Heart left ventricle (tissue), 13 donors: ENCODE measurements at regions not wholly inside any gene's neighbourhood (a gene's known extent, or its start where the extent isn't known, plus 50 kb on each side); places are given as distances from the start of the nearest gene placed in this dataset.

Experiments
- POLR2A ChIP-seq, 2 donors: fragments of 450-650 bp; IDR thresholded peaks; one replicate each; pipeline ENCODE4 v1.6.1; 2017; ENCODE audit warnings: antibody characterized with exemption in 2 of 2, mild to moderate bottlenecking in 2 of 2, moderate library complexity in 2 of 2
- TF ChIP-seq, protein P1 (sequence below), 12 donors: fragments of 200-600 bp; sonication (generic) in 4 of 12; IDR thresholded peaks; one replicate each; pipeline versions ENCODE4 v1.5.0 to v1.8.0; 2018 to 2022; ENCODE audit warnings: antibody characterized with exemption in 12 of 12, mild to moderate bottlenecking in 5 of 12
- donor health status: ischemic (EF 13 %, LVEDD 7.1; RV severe dilation, severe dysfunction).
- donor health status: DM: no; HTN: yes; CAD: no.
- donor health status: DM: no; HTN: no; CAD: no.
- donor health status: ischemic (EF 25% LVEDD 6.9; RV normal size, moderate dysfunction).
- donor health status: ischemic (EF 25% LVEDD 5.7; RV mildly dilated, moderate dysfunction).
- donor health status: ischemic (EF 35%, LVEDD 5.7; RV mildly dilated, moderate dysfunction).
- donor health status: nonischemic (EF 11% LVEDD 7.7; RV severe dilation, severe dysfunction).
- donor health status: DM: yes; HTN: yes; CAD: no.
- donor health status: PGD.
- donor health status: ischemic (EF 29% LVEDD 5.4; RV normal size, mild dysfunction).
- donor health status: nonischemic (EF 23%, LVEDD 6.1; RV moderate dilation, normal function).

DNA sequence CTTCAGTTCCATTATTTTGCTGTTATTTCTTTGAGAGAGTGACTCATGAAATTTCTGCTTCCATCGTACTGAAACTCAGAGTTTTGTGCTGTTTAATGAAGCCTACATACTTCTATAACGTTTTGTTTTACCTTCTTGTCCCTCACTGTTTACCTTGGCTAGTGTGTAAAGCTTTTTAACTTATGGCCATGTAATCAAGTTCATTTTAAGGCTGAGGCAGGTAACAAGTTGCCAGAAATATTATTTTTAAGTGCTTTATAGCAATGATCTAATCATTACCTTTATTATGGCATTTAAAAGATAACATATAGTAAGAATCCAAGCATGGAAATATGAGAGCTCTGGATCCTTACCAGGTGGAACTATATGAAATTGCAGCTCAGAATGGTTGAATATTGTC is 102.3 kb upstream of the FAT1 start:
- TF ChIP-seq POLR2A (IDR thresholded peaks at IDR 0.05), result no peak
- TF ChIP-seq, protein P1, sequence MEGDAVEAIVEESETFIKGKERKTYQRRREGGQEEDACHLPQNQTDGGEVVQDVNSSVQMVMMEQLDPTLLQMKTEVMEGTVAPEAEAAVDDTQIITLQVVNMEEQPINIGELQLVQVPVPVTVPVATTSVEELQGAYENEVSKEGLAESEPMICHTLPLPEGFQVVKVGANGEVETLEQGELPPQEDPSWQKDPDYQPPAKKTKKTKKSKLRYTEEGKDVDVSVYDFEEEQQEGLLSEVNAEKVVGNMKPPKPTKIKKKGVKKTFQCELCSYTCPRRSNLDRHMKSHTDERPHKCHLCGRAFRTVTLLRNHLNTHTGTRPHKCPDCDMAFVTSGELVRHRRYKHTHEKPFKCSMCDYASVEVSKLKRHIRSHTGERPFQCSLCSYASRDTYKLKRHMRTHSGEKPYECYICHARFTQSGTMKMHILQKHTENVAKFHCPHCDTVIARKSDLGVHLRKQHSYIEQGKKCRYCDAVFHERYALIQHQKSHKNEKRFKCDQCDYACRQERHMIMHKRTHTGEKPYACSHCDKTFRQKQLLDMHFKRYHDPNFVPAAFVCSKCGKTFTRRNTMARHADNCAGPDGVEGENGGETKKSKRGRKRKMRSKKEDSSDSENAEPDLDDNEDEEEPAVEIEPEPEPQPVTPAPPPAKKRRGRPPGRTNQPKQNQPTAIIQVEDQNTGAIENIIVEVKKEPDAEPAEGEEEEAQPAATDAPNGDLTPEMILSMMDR (IDR thresholded peaks at IDR 0.05), result no peak
